Medulla oblongata (tissue), 1 donor: ENCODE measurements at regions not wholly inside any gene's neighbourhood (a gene's known extent, or its start where the extent isn't known, plus 50 kb on each side); places are given as distances from the start of the nearest gene placed in this dataset.
A peak's percentile ranks its signal among the peaks of the same experiment; 100 is the strongest.
"Not testable (repeated sequence)": the region's sequence is repeated elsewhere in the genome, so short reads cannot be mapped to it uniquely, and the experiment has no call there.

Experiments
- DNase-seq: peaks from one replicate; pipeline ENCODE4 v3.0.0-alpha.2; 2015; ENCODE audit errors: extremely low spot score

- DNase-seq: no peak
These were observed 189.7 kb downstream of the C7orf25 start for GRCh38 chr7:42722198-42722597.

GRCh38 chr7:42720991-42721796, 190.7 kb downstream of the C7orf25 start:
- DNase-seq: no peak

- DNase-seq: no peak
These were observed 191.9 kb downstream of the C7orf25 start for GRCh38 chr7:42720012-42720411.

- not testable (repeated sequence) for DNase-seq
These were observed 193.4 kb downstream of the C7orf25 start for GRCh38 chr7:42718466-42718865.

GRCh38 chr7:42714356-42714755, 197.5 kb downstream of the C7orf25 start:
- DNase-seq: no peak

GRCh38 chr7:42709284-42709683, 202.6 kb downstream of the C7orf25 start:
- DNase-seq: no peak

GRCh38 chr7:42704710-42705109, 207.2 kb downstream of the C7orf25 start:
- DNase-seq: no peak

GRCh38 chr7:42702647-42703046, 209.2 kb downstream of the C7orf25 start:
- no peak for DNase-seq

GRCh38 chr7:42700406-42701327, 211.2 kb downstream of the C7orf25 start:
- DNase-seq: no peak

- DNase-seq: peak; percentile 23
These were observed 212.3 kb downstream of the C7orf25 start for GRCh38 chr7:42699380-42700178.

- DNase-seq: no peak
These were observed 213.1 kb downstream of the C7orf25 start for GRCh38 chr7:42698600-42699374.

GRCh38 chr7:42694894-42695507, 216.9 kb downstream of the C7orf25 start:
- DNase-seq: peak; percentile 9

- no peak for DNase-seq
These were observed 218.1 kb downstream of the C7orf25 start for GRCh38 chr7:42693722-42694121.

GRCh38 chr7:42692621-42693020, 219.2 kb downstream of the C7orf25 start:
- DNase-seq: no peak

- DNase-seq: peak; percentile 51
These were observed 220.9 kb downstream of the C7orf25 start for GRCh38 chr7:42690794-42691639.

GRCh38 chr7:42689626-42690025, 222.2 kb downstream of the C7orf25 start:
- DNase-seq: no peak

- no peak for DNase-seq
These were observed 223.9 kb downstream of the C7orf25 start for GRCh38 chr7:42688056-42688371.

GRCh38 chr7:42687211-42688055, 224.4 kb downstream of the C7orf25 start:
- DNase-seq: no peak

- no peak for DNase-seq
These were observed 225.2 kb downstream of the C7orf25 start for GRCh38 chr7:42686594-42687156.
